Prostate gland (tissue), 2 donors: ENCODE measurements at regions not wholly inside any gene's neighbourhood (a gene's known extent, or its start where the extent isn't known, plus 50 kb on each side); places are given as distances from the start of the nearest gene placed in this dataset.
"Not testable (repeated sequence)": the region's sequence is repeated elsewhere in the genome, so short reads cannot be mapped to it uniquely, and the experiment has no call there.

Source experiments
- DNase-seq: peaks from one replicate; pipeline ENCODE4 v3.0.0-alpha.2; 2019; ENCODE audit warnings: low spot score
- H3K27ac ChIP-seq, 2 donors: fragments of 200-600 bp; sonication (generic); 2 replicates each; pipeline ENCODE4 v1.5.1; 2017 to 2019
- H3K27me3 ChIP-seq: fragments of 200-600 bp; sonication (generic); replicated peaks from 2 replicates; pipeline ENCODE4 v1.5.1; 2019; ENCODE audit not compliant: insufficient read depth
- H3K36me3 ChIP-seq, 2 donors: fragments of 200-600 bp; sonication (generic); 1 replicate in 1 of 2; 2 replicates in 1 of 2; pipeline versions ENCODE4 v1.5.1 to v1.8.1; 2017 to 2019
- H3K4me1 ChIP-seq: fragments of 200-600 bp; sonication (generic); replicated peaks from 2 replicates; pipeline ENCODE4 v1.5.1; 2019
- H3K4me3 ChIP-seq, 2 donors: fragments of 200-600 bp; sonication (generic); 2 replicates each; pipeline ENCODE4 v1.5.1; 2017 to 2019
- H3K9me3 ChIP-seq: fragments of 200-600 bp; sonication (generic); 2 replicates; pipeline ENCODE4 v1.5.1; 2017
- POLR2A ChIP-seq: fragments of 450-650 bp; IDR thresholded peaks from one replicate; pipeline ENCODE4 v1.6.1; 2016; ENCODE audit warnings: antibody characterized with exemption, mild to moderate bottlenecking
- POLR2AphosphoS5 ChIP-seq: sonication (generic); formaldehyde crosslinking; IDR thresholded peaks from one replicate; pipeline ENCODE4 v1.6.1; 2017; ENCODE audit warnings: antibody characterized with exemption
- WGBS: methylation state at CpG from one replicate; pipeline ENCODE4 v1.1.5; 2018; 5-methylcytosine and 5-hydroxymethylcytosine counted together
- intact Hi-C: fragments of 100-400 bp; cut with DNase I; formaldehyde crosslinking; loops from one replicate; pipeline ENCODE4 v1.14.2; 2022
- TF ChIP-seq, protein P1 (sequence below), 4 experiments: fragments of 200-600 bp in 2 of 4; fragments of 450-650 bp in 2 of 4; sonication (generic) in 2 of 4; IDR thresholded peaks; 1 replicate in 3 of 4; 2 replicates in 1 of 4; pipeline ENCODE4 v1.5.1; 2016 to 2019; ENCODE audit warnings: antibody characterized with exemption in 4 of 4, mild to moderate bottlenecking in 2 of 4, moderate library complexity in 2 of 4

DNA sequence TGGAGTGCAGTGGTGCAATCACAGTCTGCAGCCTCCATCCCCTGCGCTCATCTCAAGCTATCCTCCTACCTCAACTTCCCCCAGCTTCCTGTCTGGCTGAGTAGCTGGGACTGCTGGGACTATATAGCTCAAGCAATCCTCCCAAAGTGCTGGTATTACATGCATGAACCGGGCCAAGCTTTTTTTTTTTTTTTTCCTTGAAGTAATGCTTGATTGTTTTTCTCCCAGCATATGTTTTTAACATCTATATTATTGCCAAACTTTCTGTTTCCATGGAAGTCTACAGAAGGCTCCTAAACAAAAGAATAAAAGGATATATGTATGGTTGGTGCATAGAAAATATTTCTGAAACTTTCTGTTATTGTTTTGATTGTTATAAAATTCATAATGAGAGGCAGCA is 853.6 kb downstream of the KCNA4 start:
- Histone ChIP-seq H3K4me3 (no peak overlapping the region), H3K27ac (no peak overlapping the region), H3K9me3 (no peaks in the 10 kb centered on the region), H3K4me1 (no peaks in the 10 kb centered on the region), H3K27me3 (no peaks in the 10 kb centered on the region), H3K36me3 (no peaks in the 10 kb centered on the region)
- intact Hi-C loops: no loop called here
- WGBS: 84% methylated on average over 2 of the region's 2 CpGs
- TF ChIP-seq POLR2A (no peak), POLR2AphosphoS5 (no peak)
- TF ChIP-seq, protein P1, sequence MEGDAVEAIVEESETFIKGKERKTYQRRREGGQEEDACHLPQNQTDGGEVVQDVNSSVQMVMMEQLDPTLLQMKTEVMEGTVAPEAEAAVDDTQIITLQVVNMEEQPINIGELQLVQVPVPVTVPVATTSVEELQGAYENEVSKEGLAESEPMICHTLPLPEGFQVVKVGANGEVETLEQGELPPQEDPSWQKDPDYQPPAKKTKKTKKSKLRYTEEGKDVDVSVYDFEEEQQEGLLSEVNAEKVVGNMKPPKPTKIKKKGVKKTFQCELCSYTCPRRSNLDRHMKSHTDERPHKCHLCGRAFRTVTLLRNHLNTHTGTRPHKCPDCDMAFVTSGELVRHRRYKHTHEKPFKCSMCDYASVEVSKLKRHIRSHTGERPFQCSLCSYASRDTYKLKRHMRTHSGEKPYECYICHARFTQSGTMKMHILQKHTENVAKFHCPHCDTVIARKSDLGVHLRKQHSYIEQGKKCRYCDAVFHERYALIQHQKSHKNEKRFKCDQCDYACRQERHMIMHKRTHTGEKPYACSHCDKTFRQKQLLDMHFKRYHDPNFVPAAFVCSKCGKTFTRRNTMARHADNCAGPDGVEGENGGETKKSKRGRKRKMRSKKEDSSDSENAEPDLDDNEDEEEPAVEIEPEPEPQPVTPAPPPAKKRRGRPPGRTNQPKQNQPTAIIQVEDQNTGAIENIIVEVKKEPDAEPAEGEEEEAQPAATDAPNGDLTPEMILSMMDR (IDR thresholded peaks at IDR 0.05): no peak
- no peak for DNase-seq

DNA sequence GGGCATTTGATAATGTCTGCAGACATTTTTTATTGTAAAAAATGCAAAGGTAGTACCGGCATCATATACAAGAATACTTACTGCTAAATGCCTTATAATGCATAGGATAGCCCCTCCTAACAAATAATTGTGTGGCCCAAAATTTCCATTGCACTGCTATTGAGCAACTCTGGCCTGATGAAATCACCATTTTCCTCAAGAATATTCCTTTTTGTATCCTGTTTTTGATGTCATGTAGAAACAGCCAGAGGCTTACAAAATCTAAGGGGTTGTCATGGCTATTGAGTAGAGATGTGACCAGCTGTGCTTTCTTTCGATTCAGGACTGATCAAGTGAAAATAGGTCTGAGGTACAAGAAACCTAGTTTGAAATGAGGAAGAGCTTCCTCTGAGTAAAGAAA is 854.3 kb downstream of the KCNA4 start:
- H3K27ac ChIP-seq: no peak overlapping the region
- intact Hi-C loops: no loop called here
- H3K27me3 ChIP-seq: no peaks in the 10 kb centered on the region
- 90% methylated on average over 2 of the region's 2 CpGs for WGBS
- H3K36me3 ChIP-seq: no peaks in the 10 kb centered on the region
- no peaks in the 10 kb centered on the region for H3K4me1 ChIP-seq
- no peak for DNase-seq
- H3K9me3 ChIP-seq: no peaks in the 10 kb centered on the region
- TF ChIP-seq POLR2A (no peak), POLR2AphosphoS5 (no peak)
- TF ChIP-seq, protein P1 (IDR thresholded peaks at IDR 0.05): no peak
- no peak overlapping the region for H3K4me3 ChIP-seq

DNA sequence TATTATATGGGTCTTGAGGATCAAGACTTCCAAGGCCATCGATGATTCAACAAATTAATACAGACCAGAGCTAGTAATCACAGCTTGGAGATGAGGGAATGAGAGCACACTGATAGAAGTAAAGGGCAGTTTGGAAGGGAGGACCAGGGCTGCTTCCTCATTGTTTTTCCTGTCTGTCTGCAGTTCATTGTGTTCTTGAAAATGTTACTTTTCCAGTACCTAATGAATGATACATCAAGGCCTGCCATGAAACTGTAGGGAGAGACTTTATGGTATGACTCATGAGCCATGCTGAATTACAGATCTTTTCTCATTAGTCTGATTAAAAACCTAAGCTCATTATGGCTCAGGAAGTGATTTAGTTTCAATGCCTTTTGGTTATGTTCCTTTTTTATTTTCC is 855.6 kb downstream of the KCNA4 start:
- Histone ChIP-seq H3K4me1 (no peaks in the 10 kb centered on the region), H3K27ac (no peak overlapping the region), H3K36me3 (no peaks in the 10 kb centered on the region), H3K4me3 (no peak overlapping the region), H3K9me3 (no peaks in the 10 kb centered on the region), H3K27me3 (no peaks in the 10 kb centered on the region)
- WGBS: 67% methylated on average over 1 of the region's 1 CpG
- DNase-seq: no peak
- intact Hi-C loops: no loop called here
- TF ChIP-seq POLR2AphosphoS5 (no peak), POLR2A (no peak)
- TF ChIP-seq, protein P1 (IDR thresholded peaks at IDR 0.05): no peak

- Histone ChIP-seq H3K4me3 (no peak overlapping the region), H3K36me3 (no peaks in the 10 kb centered on the region), H3K9me3 (no peaks in the 10 kb centered on the region), H3K4me1 (no peaks in the 10 kb centered on the region), H3K27ac (no peak overlapping the region), H3K27me3 (no peaks in the 10 kb centered on the region)
- peak; percentile 11 for DNase-seq
- TF ChIP-seq POLR2AphosphoS5 (no peak), POLR2A (no peak)
- TF ChIP-seq, protein P1 (IDR thresholded peaks at IDR 0.05): peak in 3 of 4 experiments; percentile 14 to 61 (median 48)
- intact Hi-C loops: loop anchor here (5.0 kb wide), 1 partner anchor 1458 kb away; the partner anchor contains the start of gene BDNF
- WGBS: 31% methylated on average over 6 of the region's 6 CpGs
Observed at GRCh38 chr11:29159552-29160465, 857.0 kb downstream of the KCNA4 start.

- Histone ChIP-seq H3K4me3 (no peak overlapping the region), H3K4me1 (no peaks in the 10 kb centered on the region), H3K27me3 (no peaks in the 10 kb centered on the region), H3K36me3 (no peaks in the 10 kb centered on the region), H3K9me3 (no peaks in the 10 kb centered on the region), H3K27ac (no peak overlapping the region)
- intact Hi-C loops: no loop called here
- WGBS: 82% methylated on average over 1 of the region's 1 CpG
- DNase-seq: no peak
- TF ChIP-seq POLR2AphosphoS5 (no peak), POLR2A (no peak)
Observed at GRCh38 chr11:29153078-29153477, 863.8 kb downstream of the KCNA4 start.

DNA sequence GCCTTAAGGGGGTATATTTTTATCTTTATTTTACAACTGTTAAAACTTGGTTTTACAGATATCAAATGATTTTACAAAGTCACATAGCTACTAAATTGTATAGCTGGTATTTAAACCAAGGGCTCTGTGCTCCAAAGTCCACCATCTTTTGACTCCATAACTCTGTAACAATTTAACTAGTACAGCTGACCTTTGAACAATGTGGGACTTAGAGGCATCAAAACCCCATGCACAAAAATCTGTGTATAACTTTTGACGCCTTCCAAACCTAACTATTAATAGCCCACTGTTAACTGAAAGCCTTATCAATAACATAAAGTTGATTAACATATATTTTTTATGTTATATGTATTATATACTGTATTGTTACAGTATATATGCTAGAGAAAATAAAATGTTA is 874.3 kb downstream of the KCNA4 start:
- H3K36me3 ChIP-seq, intact Hi-C loops, H3K9me3 ChIP-seq: not testable (repeated sequence)

More for the DNA sequence above, 874.3 kb downstream of the KCNA4 start:
- not testable (repeated sequence) for H3K27ac ChIP-seq, H3K27me3 ChIP-seq, H3K4me3 ChIP-seq, DNase-seq, H3K4me1 ChIP-seq
- WGBS: 73% methylated on average over 1 of the region's 1 CpG
